Fibroblast of pulmonary artery (primary cell): ENCODE measurements at regions not wholly inside any gene's neighbourhood (a gene's known extent, or its start where the extent isn't known, plus 50 kb on each side); places are given as distances from the start of the nearest gene placed in this dataset.
A peak's percentile ranks its signal among the peaks of the same experiment; 100 is the strongest.
"Not testable (repeated sequence)": the region's sequence is repeated elsewhere in the genome, so short reads cannot be mapped to it uniquely, and the experiment has no call there.

Experiments
- DNase-seq: peaks from one replicate; pipeline ENCODE4 v3.0.0-alpha.2; 2010; ENCODE audit warnings: low read depth
- H3K4me3 ChIP-seq: replicated peaks from 2 replicates; pipeline ENCODE4 v1.5.1; 2011; ENCODE audit warnings: low read depth, mild to moderate bottlenecking, control low read depth, low read length, moderate library complexity
- CTCF ChIP-seq: IDR thresholded peaks from 2 replicates; pipeline ENCODE4 v1.5.1; 2011; ENCODE audit warnings: mild to moderate bottlenecking, control low read depth, low read length, inconsistent platforms; ENCODE audit errors: missing control alignments

- no peak for TF ChIP-seq CTCF
- no peak for DNase-seq
- H3K4me3 ChIP-seq = no peak overlapping the region
These were observed 106.4 kb upstream of the CCNG1 start for GRCh38 chr5:163330723-163331668.

GRCh38 chr5:163336074-163336473 lies 101.3 kb upstream of the CCNG1 start:
- H3K4me3 ChIP-seq, DNase-seq: not testable (repeated sequence)

- TF ChIP-seq CTCF = no peak
- H3K4me3 ChIP-seq = no peak overlapping the region
- DNase-seq = no peak
These were observed 98.2 kb upstream of the CCNG1 start for GRCh38 chr5:163339148-163339547.

- not testable (repeated sequence) for H3K4me3 ChIP-seq, DNase-seq
These were observed 97.0 kb upstream of the CCNG1 start for GRCh38 chr5:163340378-163340777.

GRCh38 chr5:163342306-163342705 lies 95.1 kb upstream of the CCNG1 start:
- DNase-seq = no peak
- no peak overlapping the region for H3K4me3 ChIP-seq
- TF ChIP-seq CTCF = no peak

- no peak for DNase-seq
- TF ChIP-seq CTCF = no peak
- H3K4me3 ChIP-seq = no peak overlapping the region
These were observed 92.2 kb upstream of the CCNG1 start for GRCh38 chr5:163345216-163345615.

GRCh38 chr5:163347671-163348070 lies 89.7 kb upstream of the CCNG1 start:
- H3K4me3 ChIP-seq = no peak overlapping the region
- peak; percentile 90 for TF ChIP-seq CTCF
- DNase-seq = peak; percentile 83

- H3K4me3 ChIP-seq = no peak overlapping the region
- peak; percentile 38 for DNase-seq
- peak; percentile 30 for TF ChIP-seq CTCF
These were observed 87.3 kb upstream of the CCNG1 start for GRCh38 chr5:163350083-163350482.
